ENCODE measurements at regions not wholly inside any gene's neighbourhood (a gene's known extent, or its start where the extent isn't known, plus 50 kb on each side); places are given as distances from the start of the nearest gene placed in this dataset.
"Not testable (repeated sequence)": the region's sequence is repeated elsewhere in the genome, so short reads cannot be mapped to it uniquely, and the experiment has no call there.

GRCh38 chr12:127980585-127980984 lies 286.4 kb upstream of the TMEM132C start:
- CTCF ChIA-PET (ENCODE audit: unreplicated experiment), result no interaction called here
- BruUV-seq (replicated peaks), result no TSS peak

GRCh38 chr12:127981875-127982274 lies 285.1 kb upstream of the TMEM132C start:
- Histone ChIP-seq H4K20me1 (ENCODE audit: insufficient read depth, low read length) (no peaks in the 10 kb centered on the region), H3K27ac (ENCODE audit: low read depth, low read length, poor library complexity, severe bottlenecking) (no peak overlapping the region), H2AFZ (ENCODE audit: low read length) (no peak overlapping the region), H3K36me3 (ENCODE audit: insufficient read depth, low read length) (no peaks in the 10 kb centered on the region), H3K4me3 (ENCODE audit: low read depth, low read length, poor library complexity, severe bottlenecking) (no peak overlapping the region), H3K4me2 (ENCODE audit: low read length) (no peak overlapping the region), H3K9me2 (ENCODE audit: insufficient read depth, low read length) (no peaks in the 10 kb centered on the region), H3K9me3 (ENCODE audit: low read length) (no peaks in the 10 kb centered on the region), H3K4me1 (ENCODE audit: insufficient read depth, low read length, poor library complexity, severe bottlenecking) (no peaks in the 10 kb centered on the region), H3K79me2 (ENCODE audit: insufficient read depth, low read depth, low read length) (no peaks in the 10 kb centered on the region)
- intact Hi-C loops (cut with micrococcal nuclease; ENCODE audit: unreplicated experiment), result no loop called here
- BruUV-seq (replicated peaks), result no TSS peak
- POLR2A ChIA-PET, result interaction anchor here (0.6 kb wide), 2 partner anchors 108 to 724 kb away, joined by 3 to 4 read pairs; no protein-coding TSS in a partner anchor
- no peak for DNase-seq (ENCODE audit: low spot score)
- TF ChIP-seq CTCF (conservative IDR thresholded peaks at IDR 0.05; ENCODE audit: low read length) (no peak), EZH2phosphoT487 (IDR thresholded peaks at IDR 0.05; ENCODE audit: borderline replicate concordance, low read depth, low read length) (no peak)
- CTCF ChIA-PET (ENCODE audit: unreplicated experiment), result no interaction called here

More at GRCh38 chr12:127980585-127980984, 286.4 kb upstream of the TMEM132C start:
- DNase-seq (ENCODE audit: low spot score), result no peak
- no peak overlapping the region for H3K27ac ChIP-seq (ENCODE audit: low read depth, low read length, poor library complexity, severe bottlenecking)
- no peak for TF ChIP-seq EZH2phosphoT487 (IDR thresholded peaks at IDR 0.05; ENCODE audit: borderline replicate concordance, low read depth, low read length)
- TF ChIP-seq CTCF (conservative IDR thresholded peaks at IDR 0.05; ENCODE audit: low read length), result no peak
- no peaks in the 10 kb centered on the region for H3K9me2 ChIP-seq (ENCODE audit: insufficient read depth, low read length)
- POLR2A ChIA-PET, result no interaction called here
- no peak overlapping the region for H2AFZ ChIP-seq (ENCODE audit: low read length)
- H3K36me3 ChIP-seq (ENCODE audit: insufficient read depth, low read length), result no peaks in the 10 kb centered on the region
- H3K4me2 ChIP-seq (ENCODE audit: low read length), result no peak overlapping the region
- no peaks in the 10 kb centered on the region for H4K20me1 ChIP-seq (ENCODE audit: insufficient read depth, low read length)
- H3K4me3 ChIP-seq (ENCODE audit: low read depth, low read length, poor library complexity, severe bottlenecking), result no peak overlapping the region
- H3K79me2 ChIP-seq (ENCODE audit: insufficient read depth, low read depth, low read length), result no peaks in the 10 kb centered on the region
- intact Hi-C loops (cut with micrococcal nuclease; ENCODE audit: unreplicated experiment), result no loop called here
- H3K9me3 ChIP-seq (ENCODE audit: low read length), result no peaks in the 10 kb centered on the region
- H3K4me1 ChIP-seq (ENCODE audit: insufficient read depth, low read length, poor library complexity, severe bottlenecking), result no peaks in the 10 kb centered on the region

GRCh38 chr12:127983213-127983791 lies 283.7 kb upstream of the TMEM132C start:
- H2AFZ ChIP-seq (ENCODE audit: low read length); H4K20me1 ChIP-seq (ENCODE audit: insufficient read depth, low read length); H3K4me1 ChIP-seq (ENCODE audit: insufficient read depth, low read length, poor library complexity, severe bottlenecking); H3K9me2 ChIP-seq (ENCODE audit: insufficient read depth, low read length); CTCF ChIA-PET (ENCODE audit: unreplicated experiment); BruUV-seq (replicated peaks); H3K9me3 ChIP-seq (ENCODE audit: low read length); H3K79me2 ChIP-seq (ENCODE audit: insufficient read depth, low read depth, low read length); H3K4me3 ChIP-seq (ENCODE audit: low read depth, low read length, poor library complexity, severe bottlenecking); POLR2A ChIA-PET; H3K27ac ChIP-seq (ENCODE audit: low read depth, low read length, poor library complexity, severe bottlenecking); DNase-seq (ENCODE audit: low spot score); intact Hi-C loops (cut with micrococcal nuclease; ENCODE audit: unreplicated experiment); H3K36me3 ChIP-seq (ENCODE audit: insufficient read depth, low read length); H3K4me2 ChIP-seq (ENCODE audit: low read length): not testable (repeated sequence)
